ENCODE measurements at regions not wholly inside any gene's neighbourhood (a gene's known extent, or its start where the extent isn't known, plus 50 kb on each side); places are given as distances from the start of the nearest gene placed in this dataset.

GRCh38 chr13:81540777-81541176, 1199.9 kb upstream of the SPRY2 start:
- ATAC-seq (ENCODE audit: low read depth) (no peak), DNase-seq (no peak)
- H3K36me3 ChIP-seq (replicated peaks in 1 of 2; ENCODE audit: control extremely low read depth in 1 of 2, control insufficient read depth in 1 of 2, extremely low read depth in 1 of 2, insufficient read depth in 2 of 2, low read length in 1 of 2), result no peaks in the 10 kb centered on the region
- Mint-ChIP-seq H3K27ac (no peak overlapping the region), H3K4me3 (no peak overlapping the region), H3K27me3 (no peaks in the 10 kb centered on the region), H3K4me1 (no peaks in the 10 kb centered on the region), H3K9me3 (ENCODE audit: insufficient read depth) (peaks cover 4% of the 10 kb centered on the region)
- no peak overlapping the region for H2AFZ ChIP-seq (ENCODE audit: insufficient read depth, low read depth, low read length, poor library complexity, severe bottlenecking)
- H3K27ac ChIP-seq (ENCODE audit: low read length in 2 of 2), result no peak overlapping the region
- TF ChIP-seq EZH2 (IDR thresholded peaks at IDR 0.05; ENCODE audit: borderline replicate concordance, insufficient read depth, low read depth, low read length, poor library complexity, severe bottlenecking), result no peak
- TF ChIP-seq CTCF (IDR thresholded peaks at IDR 0.05), result no peak
- ChIA-PET CTCF (no interaction called here), POLR2A (no interaction called here)
- H3K9ac ChIP-seq (ENCODE audit: low read length), result no peak overlapping the region
- H3K4me1 ChIP-seq (ENCODE audit: control insufficient read depth in 2 of 2, insufficient read depth in 2 of 2, low read length in 2 of 2), result no peaks in the 10 kb centered on the region
- no peaks in the 10 kb centered on the region for H3K79me2 ChIP-seq (ENCODE audit: control insufficient read depth, insufficient read depth, low read length)
- no peak overlapping the region for H3K4me2 ChIP-seq (replicated peaks; ENCODE audit: low read depth, low read length, poor library complexity, severe bottlenecking)
- H3K9me3 ChIP-seq (ENCODE audit: control extremely low read depth in 1 of 3, control insufficient read depth in 2 of 3, insufficient read depth in 1 of 3, low read length in 2 of 3), result peaks cover 0 to 1% (median 0%) of the 10 kb centered on the region in 3 donors
- no peaks in the 10 kb centered on the region for H3K27me3 ChIP-seq (replicated peaks in 1 of 4; ENCODE audit: control extremely low read depth in 1 of 4, control insufficient read depth in 3 of 4, insufficient read depth in 4 of 4, low read length in 3 of 4)
- no peak overlapping the region for H3K4me3 ChIP-seq (ENCODE audit: control extremely low read depth in 1 of 5, extremely low read depth in 1 of 5, insufficient read depth in 1 of 5, low read depth in 2 of 5, low read length in 4 of 5)
- intact Hi-C loops (cut with micrococcal nuclease), result no loop called here
- 55% methylated on average over 1 of the region's 1 CpG for WGBS (ENCODE audit: insufficient coverage)
- H4K20me1 ChIP-seq (ENCODE audit: control insufficient read depth, insufficient read depth, low read length, poor library complexity, severe bottlenecking), result no peaks in the 10 kb centered on the region

- Histone ChIP-seq H4K20me1 (ENCODE audit: control insufficient read depth, insufficient read depth, low read length, poor library complexity, severe bottlenecking) (no peaks in the 10 kb centered on the region), H3K36me3 (replicated peaks in 1 of 2; ENCODE audit: control extremely low read depth in 1 of 2, control insufficient read depth in 1 of 2, extremely low read depth in 1 of 2, insufficient read depth in 2 of 2, low read length in 1 of 2) (no peaks in the 10 kb centered on the region), H3K79me2 (ENCODE audit: control insufficient read depth, insufficient read depth, low read length) (no peaks in the 10 kb centered on the region), H3K4me1 (ENCODE audit: control insufficient read depth in 2 of 2, insufficient read depth in 2 of 2, low read length in 2 of 2) (no peaks in the 10 kb centered on the region), H3K27ac (ENCODE audit: low read length in 2 of 2) (no peak overlapping the region), H3K9ac (ENCODE audit: low read length) (no peak overlapping the region), H2AFZ (ENCODE audit: insufficient read depth, low read depth, low read length, poor library complexity, severe bottlenecking) (no peak overlapping the region), H3K27me3 (replicated peaks in 1 of 4; ENCODE audit: control extremely low read depth in 1 of 4, control insufficient read depth in 3 of 4, insufficient read depth in 4 of 4, low read length in 3 of 4) (no peaks in the 10 kb centered on the region), H3K9me3 (ENCODE audit: control extremely low read depth in 1 of 3, control insufficient read depth in 2 of 3, insufficient read depth in 1 of 3, low read length in 2 of 3) (no peaks in the 10 kb centered on the region), H3K4me2 (replicated peaks; ENCODE audit: low read depth, low read length, poor library complexity, severe bottlenecking) (no peak overlapping the region), H3K4me3 (ENCODE audit: control extremely low read depth in 1 of 5, extremely low read depth in 1 of 5, insufficient read depth in 1 of 5, low read depth in 2 of 5, low read length in 4 of 5) (no peak overlapping the region)
- TF ChIP-seq EZH2 (IDR thresholded peaks at IDR 0.05; ENCODE audit: borderline replicate concordance, insufficient read depth, low read depth, low read length, poor library complexity, severe bottlenecking), result no peak
- TF ChIP-seq CTCF (IDR thresholded peaks at IDR 0.05), result no peak
- no peaks in the 10 kb centered on the region for H3K4me1 Mint-ChIP-seq
- H3K4me3 Mint-ChIP-seq, result no peak overlapping the region
- H3K27me3 Mint-ChIP-seq, result no peaks in the 10 kb centered on the region
- intact Hi-C loops (cut with micrococcal nuclease), result no loop called here
- WGBS (ENCODE audit: insufficient coverage), result 93% methylated on average over 4 of the region's 7 CpGs
- ChIA-PET CTCF (no interaction called here), POLR2A (no interaction called here)
- ATAC-seq (ENCODE audit: low read depth) (no peak), DNase-seq (no peak)
- H3K27ac Mint-ChIP-seq, result no peak overlapping the region
- peaks cover 4% of the 10 kb centered on the region for H3K9me3 Mint-ChIP-seq (ENCODE audit: insufficient read depth)
These were observed 1198.8 kb upstream of the SPRY2 start for GRCh38 chr13:81539643-81540150.
